HuH-7 (cell line): ENCODE measurements at regions not wholly inside any gene's neighbourhood (a gene's known extent, or its start where the extent isn't known, plus 50 kb on each side); places are given as distances from the start of the nearest gene placed in this dataset.

Experiments
- DNase-seq: peaks from one replicate; pipeline ENCODE4 v3.0.0; 2011; ENCODE audit warnings: low spot score

DNA sequence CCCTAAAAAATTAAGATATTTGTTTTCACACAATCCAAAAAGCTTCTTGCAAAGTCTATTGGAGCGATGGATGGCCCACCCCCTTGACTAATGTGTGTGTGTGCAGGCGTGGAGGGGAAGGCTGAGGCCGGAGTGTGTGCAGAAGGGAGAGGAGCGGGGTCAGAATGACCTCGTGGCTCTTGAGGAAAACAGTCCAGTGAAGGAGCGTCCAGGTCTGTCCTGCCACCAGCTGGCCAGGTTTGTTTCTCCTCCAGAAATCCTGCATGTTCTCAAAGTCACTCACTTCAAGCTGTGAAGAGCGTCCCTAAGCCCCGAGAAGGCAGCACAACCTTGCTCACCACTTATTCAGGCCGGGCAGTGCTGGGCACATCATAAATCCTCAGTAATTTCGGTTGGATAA lies 69.5 kb upstream of the SSX2IP start:
- no peak for DNase-seq

DNA sequence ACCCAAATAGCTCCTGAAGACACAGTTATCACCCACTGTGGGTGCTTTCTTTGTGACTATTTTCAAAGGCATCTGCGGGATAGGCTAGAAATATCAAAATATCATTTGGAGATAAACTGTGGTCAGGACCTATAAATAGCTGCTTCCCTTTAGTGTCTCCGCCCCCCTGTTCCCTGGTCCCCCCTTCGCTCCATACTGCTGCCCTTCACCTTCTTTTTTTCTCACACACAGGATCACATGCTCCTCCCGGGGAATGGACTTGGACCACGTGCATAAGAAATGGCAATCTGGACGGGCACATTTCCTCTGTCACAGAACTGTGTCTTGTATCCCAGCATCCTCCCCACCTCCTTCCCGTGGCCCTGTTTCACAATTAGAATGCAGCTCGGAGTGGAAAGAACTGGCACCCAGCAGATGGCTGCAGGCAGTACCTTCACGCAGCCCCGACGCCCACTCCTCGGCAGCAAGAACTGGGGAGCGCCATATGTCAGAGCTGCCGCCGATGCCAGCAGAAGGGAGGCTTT lies 68.8 kb upstream of the SSX2IP start:
- DNase-seq: no peak

DNA sequence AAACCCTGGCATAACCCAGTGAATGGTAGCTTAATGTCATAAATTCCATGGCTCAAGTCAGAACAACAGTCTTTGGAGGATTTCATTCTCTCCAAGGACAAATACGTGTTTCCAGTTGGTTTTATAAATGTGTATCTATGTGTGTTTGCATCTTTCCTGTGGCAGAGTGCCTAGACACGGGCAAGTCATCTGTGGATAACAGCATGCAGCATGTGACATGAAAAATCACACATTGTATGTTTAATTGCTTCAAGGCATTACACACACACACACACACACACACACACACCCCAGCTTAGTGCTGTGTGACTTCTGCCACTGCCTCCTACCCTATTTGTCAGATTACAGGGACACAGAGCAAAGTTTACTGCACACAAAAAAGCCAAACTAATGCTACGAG lies 68.2 kb upstream of the SSX2IP start:
- DNase-seq: no peak

DNA sequence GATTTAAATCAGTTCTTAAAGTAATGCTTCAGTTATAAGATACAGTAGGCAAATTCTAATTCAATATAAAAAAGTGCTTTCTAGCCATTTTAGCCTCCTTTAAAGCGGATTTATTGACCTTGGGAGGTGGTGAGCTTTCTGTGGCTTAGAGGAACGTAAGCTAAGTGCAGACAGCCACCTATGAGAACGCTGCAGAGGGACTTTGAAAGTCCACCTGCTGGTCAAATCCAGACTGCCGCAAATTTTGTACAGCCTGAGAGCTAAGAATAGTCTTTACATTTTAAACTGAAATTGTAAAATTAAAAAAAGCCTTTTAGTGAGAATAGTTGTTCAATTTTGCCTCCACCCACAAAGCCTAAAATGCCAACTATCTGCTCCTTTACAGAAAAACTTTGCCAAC lies 67.0 kb upstream of the SSX2IP start:
- peak; percentile 31 for DNase-seq

DNA sequence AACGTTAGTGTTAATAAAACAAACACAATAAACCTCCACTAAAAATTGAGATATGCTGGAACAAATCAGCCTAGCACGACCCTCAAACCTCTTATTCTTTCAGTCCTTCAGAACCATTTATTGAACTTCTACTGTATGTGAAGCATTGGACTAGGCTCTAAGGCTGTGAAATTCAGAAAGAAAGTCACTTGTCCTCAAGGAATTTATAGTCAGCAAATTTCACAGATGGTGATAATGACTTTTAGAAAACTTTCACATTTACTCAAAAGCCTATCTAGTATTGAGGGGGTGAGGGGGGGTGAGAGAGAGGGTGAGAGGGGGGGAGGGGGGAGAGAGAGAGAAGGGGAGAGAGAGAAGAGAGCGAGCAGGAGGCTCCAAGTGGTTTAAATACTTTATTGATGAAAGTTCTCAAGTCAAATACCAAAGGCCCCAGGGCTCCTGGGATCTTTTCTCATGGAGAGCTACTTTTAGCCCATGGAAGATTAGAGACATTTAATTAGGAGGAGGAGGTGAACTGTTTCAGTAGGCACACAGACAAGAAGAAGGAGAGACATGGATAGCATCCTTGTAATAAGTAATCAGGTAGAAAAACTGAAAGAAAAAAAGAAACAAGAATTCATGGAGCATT lies 66.3 kb upstream of the SSX2IP start:
- DNase-seq: no peak

DNA sequence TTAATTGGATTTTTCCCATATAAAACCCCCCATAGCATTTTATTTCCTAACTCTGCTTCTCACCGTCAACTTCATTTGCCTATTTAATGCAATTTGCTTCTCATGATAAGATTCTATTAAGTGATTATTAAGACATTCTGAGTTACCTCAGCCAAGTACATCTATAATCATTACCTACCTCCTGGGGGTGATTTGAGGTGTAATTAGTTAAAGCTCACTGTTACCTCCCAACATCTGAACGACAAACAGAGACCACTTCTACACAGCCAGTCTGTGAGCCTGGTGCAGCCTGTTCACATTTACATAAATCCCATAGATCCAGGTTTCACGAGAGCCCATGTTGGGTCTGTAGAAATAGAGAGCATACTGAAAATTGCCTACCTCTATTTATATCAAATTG lies 65.7 kb upstream of the SSX2IP start:
- no peak for DNase-seq

DNA sequence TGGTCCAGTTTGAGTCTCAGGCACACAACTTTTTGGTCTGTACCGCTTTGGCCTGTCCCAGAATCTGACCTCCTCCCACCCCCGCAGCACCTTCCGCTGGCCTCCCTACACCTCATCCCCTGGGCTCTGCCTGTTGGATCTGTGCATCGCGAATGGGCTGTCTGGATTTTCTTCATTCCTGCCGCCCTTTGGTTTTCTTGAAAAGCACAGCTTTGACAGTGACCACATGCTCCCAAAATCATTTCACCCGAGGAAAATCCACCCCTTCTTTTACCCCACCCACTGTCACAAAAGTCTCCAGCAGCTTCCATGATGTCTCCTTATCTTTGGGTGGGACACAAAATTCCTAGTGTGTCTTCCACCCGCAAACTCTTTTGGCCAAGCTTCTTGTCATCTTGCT lies 65.0 kb upstream of the SSX2IP start:
- DNase-seq: no peak

DNA sequence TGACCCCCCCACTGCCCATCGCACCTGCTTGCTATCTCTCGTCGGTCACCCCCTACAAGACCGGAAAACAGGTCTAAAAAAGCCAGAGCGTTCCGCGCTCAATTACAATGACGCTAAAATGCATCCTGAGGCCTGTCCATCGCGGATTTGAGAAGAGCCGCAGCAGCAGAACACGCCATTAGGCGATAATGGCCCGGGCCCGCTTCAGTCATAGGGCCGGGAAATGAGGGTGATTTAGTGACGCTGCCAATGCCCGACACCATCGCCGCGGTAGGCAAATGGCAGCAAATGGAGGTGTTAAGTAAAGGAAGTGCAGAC lies 64.1 kb upstream of the SSX2IP start:
- DNase-seq: no peak

DNA sequence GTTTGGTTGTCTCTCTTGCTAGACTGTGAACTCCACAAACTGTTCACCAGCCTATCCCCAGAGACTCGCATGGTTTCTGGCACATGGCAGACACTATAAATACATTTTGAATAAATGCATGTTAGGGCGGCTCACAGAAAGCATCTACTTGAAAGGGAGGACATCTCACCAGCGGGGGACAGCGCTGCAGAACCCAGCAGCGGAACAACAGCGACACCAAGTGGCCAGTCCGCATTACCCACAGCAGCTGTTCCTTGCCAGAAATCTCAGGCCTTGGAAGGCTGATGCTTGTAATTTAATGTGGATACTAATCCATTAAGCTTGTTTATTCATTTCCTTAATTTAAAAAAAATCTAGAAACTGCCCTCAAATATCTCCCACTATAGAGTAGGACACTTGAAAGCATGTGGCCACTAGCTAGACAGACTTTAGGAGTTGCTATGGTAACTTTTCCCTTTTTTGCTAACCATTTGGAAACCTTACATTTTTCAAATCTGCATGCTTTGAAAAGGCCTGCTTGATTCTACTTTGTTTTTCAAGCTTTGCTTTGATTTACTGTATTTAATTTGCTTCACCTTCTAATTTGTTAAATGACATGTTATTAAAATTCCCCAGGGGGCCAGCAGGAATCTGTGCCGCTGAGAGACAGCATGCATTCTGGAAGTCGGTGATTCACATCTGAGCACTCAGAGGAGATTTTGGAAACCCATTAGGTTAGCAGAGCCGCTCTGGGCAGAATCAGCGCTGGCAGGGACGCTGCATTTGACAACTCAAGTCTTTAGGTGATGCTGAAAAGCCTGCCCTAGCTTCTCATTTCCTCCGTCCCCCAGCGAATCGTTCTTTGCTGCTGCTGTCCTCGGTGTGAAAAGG lies 63.5 kb upstream of the SSX2IP start:
- DNase-seq: peak; percentile 71

DNA sequence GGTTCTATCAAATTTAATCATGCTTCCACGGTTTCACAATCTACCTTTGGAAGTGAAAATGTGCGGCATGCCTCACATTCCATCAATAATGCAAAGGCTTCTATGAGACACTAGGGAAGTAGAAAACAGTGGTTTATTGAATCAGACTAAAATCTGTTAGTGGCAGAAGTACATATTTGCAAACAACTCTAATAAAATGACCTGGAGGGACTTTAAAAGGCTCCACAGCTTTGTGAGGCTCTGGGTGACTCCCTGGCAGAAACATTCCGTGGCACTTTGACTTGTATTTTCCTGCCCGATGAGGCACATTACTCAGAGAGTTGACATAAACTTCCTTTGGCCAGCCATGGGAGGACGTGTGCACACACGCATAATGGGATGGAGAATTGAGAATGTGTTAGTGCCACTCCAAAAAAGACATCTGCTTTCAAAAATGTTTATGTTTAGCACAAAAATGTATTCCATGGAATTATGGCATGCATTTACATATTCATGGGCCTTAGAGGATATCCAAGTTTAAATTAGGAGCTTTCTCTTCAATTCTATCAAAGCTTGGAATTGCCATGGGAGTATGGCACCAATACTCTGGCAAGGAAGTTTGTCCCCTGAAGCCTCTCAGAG lies 60.0 kb upstream of the SSX2IP start:
- DNase-seq: no peak

DNA sequence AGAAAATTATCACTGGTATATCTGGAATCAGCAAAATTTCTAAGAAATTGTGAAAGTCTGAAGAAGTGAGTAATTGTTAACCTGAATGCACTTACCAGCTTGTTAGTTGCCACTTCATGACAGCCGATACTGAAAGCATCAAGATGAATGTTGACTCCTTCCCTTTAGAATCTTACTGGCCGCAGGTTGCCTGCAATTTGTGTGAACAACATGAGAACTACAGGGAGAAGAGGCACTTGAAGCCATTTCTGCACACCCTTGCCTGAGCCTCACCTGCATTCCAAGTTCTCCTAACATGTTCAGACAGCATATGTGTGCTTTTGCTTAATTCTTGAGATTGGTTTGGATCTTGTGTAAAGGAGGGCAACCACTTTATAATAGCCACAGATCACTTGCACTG lies 59.2 kb upstream of the SSX2IP start:
- no peak for DNase-seq

DNA sequence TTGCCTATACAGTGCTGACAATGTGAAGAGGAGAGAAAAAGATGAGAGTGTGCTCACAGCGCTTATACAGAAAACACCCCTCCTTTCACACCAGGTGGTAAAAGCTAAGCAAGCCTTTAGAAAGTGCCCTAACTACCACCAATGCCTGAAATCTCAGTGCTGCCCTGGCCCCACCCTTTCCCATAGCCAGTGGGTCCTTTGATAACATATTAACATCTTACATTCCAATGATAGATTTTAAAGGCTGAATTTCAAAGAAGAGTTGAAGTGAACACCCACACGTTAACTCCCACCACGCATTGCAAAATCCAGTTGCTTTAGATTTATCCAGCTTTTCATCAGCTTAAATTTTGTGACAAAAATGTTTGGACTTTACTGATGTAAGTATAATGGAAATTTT lies 58.1 kb upstream of the SSX2IP start:
- DNase-seq: no peak

DNA sequence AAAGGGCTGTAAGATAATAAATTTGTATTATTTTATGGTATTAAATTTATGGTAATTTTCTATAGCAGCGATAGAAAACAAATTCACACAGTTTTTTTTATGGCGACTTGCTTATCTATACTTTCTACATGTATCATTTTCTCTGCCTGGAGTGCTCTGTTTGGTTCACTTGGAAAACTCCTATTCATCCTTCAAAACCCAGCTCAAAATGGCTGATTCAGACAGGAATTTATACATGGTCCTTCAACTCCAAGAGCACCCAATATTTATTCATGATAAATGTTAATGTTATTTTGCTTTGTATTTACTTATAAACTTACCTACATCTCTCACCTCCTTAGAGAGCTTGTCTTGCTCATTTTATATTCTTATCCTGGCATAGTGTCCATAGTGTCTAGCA lies 55.6 kb upstream of the SSX2IP start:
- DNase-seq: no peak

DNA sequence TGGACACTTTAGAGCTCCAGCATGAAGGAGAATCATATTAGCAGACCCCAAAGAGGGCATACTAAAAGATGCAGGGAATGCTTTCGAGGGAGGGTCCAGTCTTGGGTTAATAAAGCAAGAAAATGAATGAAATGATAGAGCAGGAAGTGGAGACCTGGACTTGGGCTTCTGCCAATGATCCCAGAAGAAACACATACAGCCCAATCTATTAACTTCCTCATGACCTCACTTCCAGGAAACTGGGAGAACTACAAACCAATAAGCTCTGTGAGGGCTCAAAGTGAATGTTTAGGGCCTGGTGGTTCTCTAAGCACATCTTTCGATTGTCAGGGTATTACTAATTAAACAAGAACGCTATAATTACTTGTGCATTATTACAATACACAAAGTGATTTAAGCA lies 53.6 kb upstream of the SSX2IP start:
- DNase-seq: no peak

DNA sequence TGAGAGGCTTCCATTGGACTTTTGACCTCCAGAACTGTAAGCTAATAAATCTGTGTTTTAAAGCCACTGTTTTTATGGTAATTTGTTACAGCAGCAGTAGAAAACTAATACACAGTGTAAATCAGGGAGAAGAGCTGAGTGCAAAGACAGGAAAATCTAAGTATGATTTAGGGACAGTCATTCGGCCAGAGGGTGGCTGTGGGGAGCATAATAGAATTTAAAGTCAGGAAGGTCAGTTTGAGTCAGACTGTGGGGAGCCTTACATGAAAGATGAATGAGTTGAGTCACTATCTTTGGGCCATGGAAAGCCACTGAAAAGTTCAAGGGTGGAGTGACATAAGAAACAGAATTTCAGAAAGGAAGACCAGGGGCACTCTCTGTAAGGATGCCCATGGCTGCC lies 52.4 kb upstream of the SSX2IP start:
- no peak for DNase-seq

DNA sequence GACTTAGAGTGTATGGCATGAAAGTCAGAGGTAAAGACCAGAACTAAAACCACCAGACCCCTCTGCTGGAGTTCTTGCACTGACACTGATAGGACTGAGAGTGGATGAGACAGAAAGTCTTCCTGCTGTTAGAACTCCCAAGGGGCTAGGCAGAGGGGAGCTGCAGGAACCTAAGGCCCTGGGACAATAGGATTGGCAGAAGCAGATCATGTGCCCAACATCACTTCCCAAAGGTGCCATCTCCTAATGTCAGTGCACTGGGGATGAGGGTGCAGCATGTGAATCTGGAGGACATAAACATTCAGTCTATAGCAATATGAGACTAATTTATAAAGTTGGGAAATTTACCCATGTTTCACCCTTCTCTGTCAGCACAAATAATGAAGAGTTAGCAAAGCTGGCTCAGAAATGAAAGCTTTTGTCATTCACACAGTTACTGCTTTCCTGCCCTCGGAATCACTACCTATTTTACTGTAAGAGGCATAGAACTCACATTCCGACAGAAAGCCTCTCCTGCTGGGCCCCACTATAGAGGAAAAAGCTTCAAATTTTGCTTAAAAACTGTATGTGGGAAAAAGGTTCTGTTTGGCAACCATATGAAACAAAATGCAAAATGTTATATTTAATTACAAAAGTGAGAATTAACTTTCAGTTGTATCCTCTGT lies 49.9 kb upstream of the SSX2IP start:
- DNase-seq: no peak
